ENCODE measurements at regions not wholly inside any gene's neighbourhood (a gene's known extent, or its start where the extent isn't known, plus 50 kb on each side); places are given as distances from the start of the nearest gene placed in this dataset.
"Not testable (repeated sequence)": the region's sequence is repeated elsewhere in the genome, so short reads cannot be mapped to it uniquely, and the experiment has no call there.

GRCh38 chr2:89785528-89785927 lies 1094.1 kb downstream of the RPIA start:
- TF ChIP-seq CTCF, EZH2 (IDR thresholded peaks at IDR 0.05): not testable (repeated sequence)
